GM12801 (cell line): ENCODE measurements at regions not wholly inside any gene's neighbourhood (a gene's known extent, or its start where the extent isn't known, plus 50 kb on each side); places are given as distances from the start of the nearest gene placed in this dataset.

ENCODE experiments used
- TF ChIP-seq, protein P1 (sequence below): IDR thresholded peaks from one replicate; pipeline ENCODE4 v1.5.1; 2011; ENCODE audit warnings: control low read depth; ENCODE audit not compliant: insufficient read length; ENCODE audit errors: extremely low read depth

DNA sequence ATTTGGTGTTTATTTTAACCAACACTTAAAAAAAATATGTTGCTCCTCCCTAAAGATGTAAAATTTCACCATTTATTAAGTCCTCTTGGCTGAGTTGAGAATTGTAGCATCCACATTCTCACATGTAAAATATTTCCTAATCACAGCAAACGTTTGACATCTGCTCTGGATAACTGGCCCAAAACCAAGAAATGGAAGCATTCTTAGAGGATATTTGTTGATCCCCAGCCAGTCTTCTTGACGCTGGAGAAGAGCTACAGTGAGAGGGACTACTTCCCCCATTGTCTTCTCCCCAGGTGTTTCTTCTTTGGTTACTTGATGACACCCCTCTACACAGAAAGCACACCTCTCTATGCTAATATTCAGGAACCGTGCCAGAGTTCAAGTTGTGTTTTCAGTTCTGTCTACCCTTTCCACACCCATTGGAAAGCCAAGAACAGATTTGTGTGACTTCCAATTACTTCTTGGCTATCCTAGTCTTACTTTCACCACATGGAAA, 454.5 kb upstream of the JAG1 start:
- TF ChIP-seq, protein P1, sequence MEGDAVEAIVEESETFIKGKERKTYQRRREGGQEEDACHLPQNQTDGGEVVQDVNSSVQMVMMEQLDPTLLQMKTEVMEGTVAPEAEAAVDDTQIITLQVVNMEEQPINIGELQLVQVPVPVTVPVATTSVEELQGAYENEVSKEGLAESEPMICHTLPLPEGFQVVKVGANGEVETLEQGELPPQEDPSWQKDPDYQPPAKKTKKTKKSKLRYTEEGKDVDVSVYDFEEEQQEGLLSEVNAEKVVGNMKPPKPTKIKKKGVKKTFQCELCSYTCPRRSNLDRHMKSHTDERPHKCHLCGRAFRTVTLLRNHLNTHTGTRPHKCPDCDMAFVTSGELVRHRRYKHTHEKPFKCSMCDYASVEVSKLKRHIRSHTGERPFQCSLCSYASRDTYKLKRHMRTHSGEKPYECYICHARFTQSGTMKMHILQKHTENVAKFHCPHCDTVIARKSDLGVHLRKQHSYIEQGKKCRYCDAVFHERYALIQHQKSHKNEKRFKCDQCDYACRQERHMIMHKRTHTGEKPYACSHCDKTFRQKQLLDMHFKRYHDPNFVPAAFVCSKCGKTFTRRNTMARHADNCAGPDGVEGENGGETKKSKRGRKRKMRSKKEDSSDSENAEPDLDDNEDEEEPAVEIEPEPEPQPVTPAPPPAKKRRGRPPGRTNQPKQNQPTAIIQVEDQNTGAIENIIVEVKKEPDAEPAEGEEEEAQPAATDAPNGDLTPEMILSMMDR = no peak

DNA sequence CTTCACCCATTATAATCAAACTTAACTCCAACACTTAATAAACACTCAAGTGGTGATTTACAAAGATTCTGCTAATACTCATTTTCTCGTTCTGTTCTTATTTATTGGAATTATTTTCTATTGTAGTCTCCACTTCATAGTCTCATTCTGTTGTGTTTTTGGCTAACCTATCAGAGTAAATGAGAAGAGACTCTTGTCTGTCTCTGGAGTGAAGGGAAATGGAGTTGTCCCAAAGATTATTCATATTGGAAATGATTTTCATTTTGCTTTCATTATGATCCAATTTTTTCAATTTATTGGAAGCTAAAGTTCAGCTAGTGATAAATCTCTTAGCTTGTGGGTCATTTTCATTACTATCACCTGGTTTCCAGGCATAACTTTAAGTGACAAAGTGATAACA, 454.9 kb upstream of the JAG1 start:
- TF ChIP-seq, protein P1 = no peak

DNA sequence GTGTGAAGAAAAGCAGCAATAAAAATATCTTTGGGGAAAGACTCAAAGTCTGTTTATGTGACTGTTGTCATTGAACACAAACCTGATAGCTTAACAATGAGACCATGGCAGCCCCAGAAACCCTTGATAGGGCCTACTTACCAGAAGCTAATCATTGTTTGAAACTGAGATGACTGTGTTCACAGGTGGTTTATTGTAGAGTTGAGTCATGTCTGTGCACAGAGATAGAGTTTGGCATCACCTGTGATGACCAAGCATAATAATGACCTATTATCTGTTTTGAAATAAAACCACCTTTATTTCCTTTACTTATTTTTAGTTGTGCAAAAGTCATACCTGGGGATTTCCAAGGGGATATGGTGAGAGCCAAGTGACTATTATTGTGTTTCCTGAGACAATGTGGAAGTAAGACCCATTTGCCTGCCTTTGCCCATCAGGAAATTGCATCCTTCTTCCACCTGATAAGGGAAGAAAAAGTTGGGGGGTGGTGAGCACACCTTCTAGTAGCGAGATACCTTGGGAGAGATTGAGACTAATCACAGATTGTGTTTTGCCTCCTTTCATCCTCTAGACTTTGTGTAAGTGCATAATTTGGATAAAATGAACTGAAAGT, 456.9 kb upstream of the JAG1 start:
- TF ChIP-seq, protein P1 = no peak

DNA sequence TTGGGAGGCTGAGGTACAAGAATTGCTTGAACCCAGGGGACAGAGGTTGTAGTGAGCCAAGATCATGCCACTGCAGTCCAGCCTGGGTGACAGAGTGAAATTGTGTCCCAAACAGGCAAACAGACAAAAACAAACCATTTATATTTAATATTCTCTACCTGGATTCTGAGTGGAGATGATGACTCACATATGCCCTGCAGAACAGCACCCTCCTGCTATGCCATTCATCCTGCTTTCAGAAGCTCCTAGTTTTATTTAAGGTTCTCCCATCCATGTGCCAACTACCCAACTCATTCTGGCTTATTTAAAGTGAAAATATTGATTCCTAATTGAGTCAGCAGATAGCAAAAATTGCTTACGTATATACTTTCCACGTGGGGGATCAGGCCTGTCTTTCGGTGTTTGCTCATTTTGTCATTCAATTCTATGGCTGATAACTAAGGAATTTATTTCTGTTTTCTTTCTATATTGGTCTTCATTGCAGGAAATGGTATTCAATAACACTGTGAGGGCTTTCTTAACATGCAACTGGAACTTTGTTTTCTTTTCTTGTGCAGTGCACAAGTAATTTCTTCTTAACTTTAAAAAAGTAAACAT, 459.1 kb upstream of the JAG1 start:
- TF ChIP-seq, protein P1 = no peak

DNA sequence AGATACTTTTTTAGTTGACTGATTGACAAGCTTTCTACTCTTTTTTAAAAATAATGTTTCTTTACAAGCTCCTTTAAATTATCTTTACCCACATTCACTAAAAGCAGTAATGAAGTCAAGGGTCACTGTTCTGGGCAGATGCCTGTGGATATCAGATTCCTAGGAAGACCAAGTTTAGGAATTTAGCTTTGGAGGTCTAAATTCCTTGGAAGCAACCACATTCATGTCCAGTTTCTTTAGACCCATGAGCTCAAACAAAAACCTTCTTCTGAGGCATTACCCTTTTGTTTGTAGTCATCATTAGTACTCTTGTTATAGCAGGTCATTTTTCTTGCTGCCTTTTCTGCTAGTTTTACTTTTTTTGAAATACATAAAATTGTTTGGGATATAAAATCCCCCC, 462.9 kb upstream of the JAG1 start:
- TF ChIP-seq, protein P1 = no peak

DNA sequence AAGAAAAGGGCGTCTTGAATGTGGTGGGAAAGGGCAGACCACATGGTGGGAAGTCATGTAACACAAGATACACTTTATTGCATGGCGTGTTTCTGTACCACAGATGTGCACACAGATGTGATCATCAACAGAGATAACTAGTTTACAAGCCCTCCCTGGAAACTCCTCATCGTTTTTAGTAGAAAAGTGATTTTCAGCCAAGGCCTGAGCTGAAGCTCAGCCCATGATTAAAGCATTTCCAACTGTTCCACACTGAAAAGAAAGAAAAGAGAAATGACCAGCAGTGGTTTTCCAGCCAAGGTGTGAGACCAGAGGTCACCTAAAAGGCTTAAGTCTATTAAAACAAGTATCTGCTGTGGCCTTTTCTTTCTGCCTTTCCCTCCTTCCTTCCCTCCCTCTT, 463.9 kb upstream of the JAG1 start:
- TF ChIP-seq, protein P1 = no peak

DNA sequence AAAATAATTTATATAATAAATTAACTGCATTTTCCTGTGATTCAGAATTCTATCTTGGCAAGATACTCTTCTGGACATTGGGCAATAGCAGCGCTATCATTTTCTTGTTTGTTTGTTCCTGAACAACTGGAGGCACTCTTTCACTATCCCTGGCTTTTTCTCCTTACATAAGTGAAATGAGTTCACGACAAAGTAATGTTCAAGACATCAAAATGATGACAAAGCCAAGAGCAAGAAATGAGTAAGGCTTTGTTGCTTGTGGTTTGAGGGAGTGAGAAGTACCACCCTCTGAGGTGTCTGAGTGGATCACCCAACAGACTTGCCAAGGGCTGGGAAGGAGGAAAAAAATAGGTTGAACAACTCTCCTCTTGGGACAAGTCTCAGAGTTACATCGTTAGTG, 466.6 kb upstream of the JAG1 start:
- TF ChIP-seq, protein P1 = no peak
